HG03558 (cell line): ENCODE measurements at regions not wholly inside any gene's neighbourhood (a gene's known extent, or its start where the extent isn't known, plus 50 kb on each side); places are given as distances from the start of the nearest gene placed in this dataset.
"Not testable (repeated sequence)": the region's sequence is repeated elsewhere in the genome, so short reads cannot be mapped to it uniquely, and the experiment has no call there.

Experiments used
- ATAC-seq: cut with Tn5 transposase; IDR thresholded peaks from one replicate; pipeline ENCODE4 v1.9.1; 2021; ENCODE audit warnings: moderate number of reproducible peaks; ENCODE audit not compliant: unreplicated experiment; ENCODE audit errors: extremely low read depth

DNA sequence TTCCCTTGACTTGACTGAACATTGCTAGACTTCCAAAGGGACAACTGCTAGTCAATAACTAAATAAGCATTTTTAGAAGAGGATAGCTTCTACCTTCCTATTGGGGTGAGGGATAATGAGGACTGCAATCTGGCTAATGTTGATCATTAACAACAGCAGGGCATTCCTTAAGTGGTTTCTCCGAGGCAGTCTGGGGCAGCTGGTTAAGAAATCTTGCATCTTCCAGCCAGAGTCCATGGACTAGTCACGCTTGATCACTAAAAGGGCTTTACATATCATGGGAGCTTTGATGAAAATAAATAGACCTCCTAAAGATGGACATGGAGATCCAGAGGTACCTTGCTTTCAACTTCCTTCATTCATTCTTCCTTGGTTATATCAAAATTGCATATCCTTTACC lies 329.4 kb upstream of the ESRRG start:
- no peak for ATAC-seq

GRCh38 chr1:217052196-217052595 lies 329.0 kb upstream of the ESRRG start:
- ATAC-seq: no peak

- no peak for ATAC-seq
Measured at GRCh38 chr1:217049721-217050120, 326.5 kb upstream of the ESRRG start.

DNA sequence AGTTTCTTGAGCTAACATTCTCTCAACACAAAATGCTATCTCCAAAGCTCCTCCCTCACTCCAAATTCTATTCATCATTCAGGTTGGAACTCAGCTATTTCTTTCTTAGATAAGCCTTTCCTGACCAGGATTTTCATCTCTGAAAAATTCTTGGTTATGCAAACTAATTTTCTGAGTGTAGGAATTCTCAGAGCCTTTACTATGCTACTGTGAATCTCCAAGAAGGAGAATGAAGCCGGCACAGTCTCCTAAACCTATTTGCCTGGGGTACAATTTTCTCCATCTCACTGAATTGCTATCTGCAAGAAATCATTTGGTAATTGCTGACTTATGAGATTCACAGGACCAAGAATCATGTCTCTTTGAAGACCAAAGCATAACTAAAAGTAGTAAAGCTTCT lies 325.9 kb upstream of the ESRRG start:
- no peak for ATAC-seq

GRCh38 chr1:217048104-217048707 lies 325.0 kb upstream of the ESRRG start:
- no peak for ATAC-seq

- ATAC-seq: no peak
Measured at GRCh38 chr1:217040711-217041455, 317.7 kb upstream of the ESRRG start.

DNA sequence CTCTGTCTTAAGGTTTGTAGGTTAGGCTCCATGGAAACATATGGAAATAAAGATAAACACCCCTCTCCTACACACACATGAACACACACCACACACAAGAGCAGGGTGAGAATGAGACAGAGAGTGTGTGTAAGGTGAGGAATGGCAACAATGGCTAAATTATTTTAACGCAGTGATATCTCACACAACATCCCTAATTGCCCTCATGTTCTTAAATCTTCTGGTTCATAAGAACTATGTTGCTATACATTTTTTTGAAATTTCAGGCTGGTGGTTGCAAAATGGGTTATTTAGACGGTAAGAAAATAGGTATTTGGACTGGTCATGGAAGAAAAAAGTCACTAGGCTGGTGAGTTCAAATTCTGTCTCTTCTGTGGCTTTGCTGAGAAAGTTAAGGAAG lies 316.7 kb upstream of the ESRRG start:
- no peak for ATAC-seq

DNA sequence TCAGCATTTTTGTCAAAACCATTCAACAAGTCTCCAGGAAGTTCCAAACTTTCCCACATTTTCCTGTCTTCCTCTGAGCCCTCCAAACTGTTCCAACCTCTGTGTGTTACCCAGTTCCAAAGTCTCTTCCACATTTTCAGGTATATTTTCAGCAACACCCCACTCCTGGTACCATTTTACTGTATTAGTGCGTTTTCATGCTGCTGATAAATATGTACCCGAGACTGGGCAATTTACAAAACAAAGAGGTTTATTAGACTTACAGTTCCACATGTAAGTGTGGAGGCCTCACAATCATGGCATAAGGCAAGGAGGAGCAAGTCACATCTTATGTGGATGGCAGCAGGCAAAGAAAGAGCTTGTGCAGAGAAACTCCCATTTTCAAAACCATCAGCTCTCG lies 315.9 kb upstream of the ESRRG start:
- not testable (repeated sequence) for ATAC-seq

DNA sequence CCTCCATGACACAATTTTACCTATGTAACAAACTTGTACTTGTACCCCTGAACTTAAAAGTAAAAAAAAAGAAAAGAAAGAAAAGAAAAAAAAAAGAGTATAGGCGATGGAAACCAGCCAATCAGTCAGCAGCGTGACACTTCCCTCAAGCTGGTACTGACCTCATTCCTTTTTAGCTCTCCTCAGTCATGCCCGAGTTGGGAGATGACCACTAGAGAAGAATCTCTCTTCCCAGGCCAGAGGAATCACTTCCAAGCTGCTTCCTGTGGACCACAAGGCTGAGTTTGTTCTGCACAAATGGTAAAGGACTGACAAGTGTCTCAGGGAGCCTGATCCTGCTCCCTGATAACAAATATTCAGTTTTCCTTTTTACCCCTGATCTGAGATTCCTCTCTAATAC lies 313.5 kb upstream of the ESRRG start:
- no peak for ATAC-seq

GRCh38 chr1:217032715-217033367 lies 309.6 kb upstream of the ESRRG start:
- no peak for ATAC-seq

- ATAC-seq: no peak
Measured at GRCh38 chr1:217029281-217030157, 306.3 kb upstream of the ESRRG start.

DNA sequence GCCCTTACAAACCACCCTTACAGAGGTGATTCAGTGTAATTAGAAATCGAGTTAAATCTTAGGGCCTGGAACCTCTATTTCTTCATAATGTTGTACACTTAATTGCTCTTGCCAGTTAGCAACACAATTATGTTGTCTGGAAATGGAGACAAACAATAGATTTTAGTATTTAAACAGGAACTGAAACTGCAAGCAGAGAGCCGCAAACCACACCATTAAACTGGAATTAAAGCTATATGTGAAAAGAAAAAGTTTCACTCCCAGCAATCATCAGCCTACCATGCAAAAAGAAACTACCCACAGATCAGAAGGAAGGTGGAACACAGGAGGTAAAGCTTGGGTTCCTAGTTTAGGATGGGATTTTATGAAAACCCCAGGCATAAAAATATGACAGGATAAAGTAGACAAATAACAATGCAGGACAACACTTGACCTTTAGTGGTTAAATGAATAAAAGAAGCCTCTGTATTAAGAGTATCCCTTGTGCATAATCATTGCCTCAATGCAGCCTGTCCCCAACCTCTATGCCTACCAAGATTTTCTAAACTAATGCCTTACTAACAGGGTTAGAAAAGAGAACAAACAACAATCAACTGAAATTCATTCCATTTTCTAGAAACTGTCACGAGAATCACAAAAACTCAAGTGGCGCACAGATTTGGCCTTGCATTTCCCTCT lies 304.3 kb upstream of the ESRRG start:
- peak; percentile 95 for ATAC-seq

DNA sequence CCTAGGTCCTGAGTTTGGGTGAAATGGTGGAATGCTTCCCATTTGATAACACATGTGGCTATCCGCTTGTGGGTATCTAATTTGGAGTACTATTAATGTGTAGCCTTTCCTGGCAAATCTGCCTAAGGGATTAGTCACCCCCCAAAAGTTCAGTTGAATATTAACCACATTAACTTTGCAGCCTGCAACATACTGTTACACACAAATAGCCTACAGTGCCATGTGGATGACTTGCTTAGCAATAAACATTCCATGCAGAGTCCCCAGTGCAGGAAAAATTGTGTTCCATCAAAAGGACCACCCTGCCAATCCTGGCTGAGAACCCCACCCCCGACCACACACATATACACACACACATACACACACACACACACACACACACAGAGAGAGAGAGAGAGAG lies 303.3 kb upstream of the ESRRG start:
- ATAC-seq: no peak

- ATAC-seq: no peak
Measured at GRCh38 chr1:217025381-217025780, 302.2 kb upstream of the ESRRG start.

GRCh38 chr1:217024911-217025310 lies 301.7 kb upstream of the ESRRG start:
- no peak for ATAC-seq

- no peak for ATAC-seq
Measured at GRCh38 chr1:217021956-217022355, 298.7 kb upstream of the ESRRG start.

DNA sequence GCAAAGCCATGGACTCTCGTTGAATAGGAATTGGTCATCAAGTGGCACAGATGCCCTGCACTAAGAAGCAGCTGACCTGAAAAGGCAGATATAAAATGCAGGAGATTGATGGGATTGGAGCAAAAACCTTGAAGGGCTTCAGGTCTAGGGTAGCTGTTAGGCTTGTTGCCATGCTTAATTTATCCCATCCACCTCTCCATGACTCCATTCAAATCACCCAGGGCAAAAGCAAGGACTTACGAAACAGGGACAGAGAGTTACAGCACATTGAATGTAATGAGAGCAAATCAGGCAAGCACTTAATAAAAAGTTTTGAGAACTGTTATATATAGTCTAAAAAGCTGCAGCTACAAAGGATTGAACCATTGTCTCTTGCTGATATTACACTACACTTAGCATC lies 298.2 kb upstream of the ESRRG start:
- no peak for ATAC-seq

GRCh38 chr1:217019475-217019874 lies 296.2 kb upstream of the ESRRG start:
- ATAC-seq: no peak

DNA sequence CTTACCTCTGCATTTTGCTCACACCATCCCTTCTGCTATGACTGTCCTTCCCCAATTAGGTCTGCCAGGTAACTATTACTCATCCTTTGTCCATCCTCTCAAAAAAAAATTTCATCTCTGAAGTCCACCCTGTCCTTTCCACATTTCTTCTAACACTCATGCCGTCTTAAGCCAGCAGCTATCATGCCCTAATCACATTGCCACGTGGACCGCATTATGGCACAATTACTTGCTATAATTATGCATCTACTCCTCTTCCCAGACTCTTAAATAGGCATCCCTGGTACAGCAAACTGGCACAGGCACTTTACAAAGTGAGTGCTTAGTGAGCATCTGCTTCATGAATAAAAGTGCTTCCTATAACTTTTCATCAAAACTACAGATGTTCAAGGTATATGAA lies 295.4 kb upstream of the ESRRG start:
- no peak for ATAC-seq

DNA sequence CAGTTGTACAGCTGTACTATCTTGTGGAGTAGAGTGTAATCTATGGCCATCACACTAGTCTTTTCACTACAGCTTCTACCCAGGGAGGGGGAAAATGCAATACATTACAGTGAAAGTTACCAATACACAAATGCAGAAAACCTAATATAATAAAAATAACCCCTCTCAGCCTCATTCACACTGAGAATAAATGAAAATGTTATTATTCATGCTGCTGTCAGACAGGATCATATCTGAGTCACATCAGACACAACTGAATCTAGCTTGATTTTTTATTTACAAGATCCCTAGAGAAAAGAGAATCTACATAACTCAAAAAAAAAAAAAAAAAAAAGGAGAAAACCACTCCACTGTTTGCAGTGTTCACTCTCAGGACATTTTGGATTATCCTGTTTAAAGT lies 293.9 kb upstream of the ESRRG start:
- no peak for ATAC-seq
